ENCODE measurements at regions not wholly inside any gene's neighbourhood (a gene's known extent, or its start where the extent isn't known, plus 50 kb on each side); places are given as distances from the start of the nearest gene placed in this dataset.

GRCh38 chr1:218164111-218164929 is 120.8 kb upstream of the RRP15 start:
- TF ChIP-seq PATZ1 (CRISPR knock-in tag; IDR thresholded peaks at IDR 0.05; ENCODE audit: borderline replicate concordance) (no peak), ESRRG (CRISPR knock-in tag; IDR thresholded peaks at IDR 0.05) (no peak), BACH2 (CRISPR knock-in tag; IDR thresholded peaks at IDR 0.05; ENCODE audit: borderline replicate concordance) (no peak), RARB (CRISPR knock-in tag; IDR thresholded peaks at IDR 0.05) (no peak), PPARA (CRISPR knock-in tag; IDR thresholded peaks at IDR 0.05; ENCODE audit: borderline replicate concordance) (no peak), GLIS3 (CRISPR knock-in tag; IDR thresholded peaks at IDR 0.05) (no peak), ZNF565 (CRISPR knock-in tag; conservative IDR thresholded peaks at IDR 0.05; ENCODE audit: low read depth) (no peak), SNAI2 (CRISPR knock-in tag; IDR thresholded peaks at IDR 0.05) (no peak), TCF4 (CRISPR knock-in tag; IDR thresholded peaks at IDR 0.05; ENCODE audit: borderline replicate concordance) (no peak), ZFP3 (CRISPR knock-in tag; IDR thresholded peaks at IDR 0.05) (no peak), ZFP30 (CRISPR knock-in tag; IDR thresholded peaks at IDR 0.05) (no peak), ARNTL (CRISPR knock-in tag; IDR thresholded peaks at IDR 0.05; ENCODE audit: borderline replicate concordance, low read depth) (no peak), CREB5 (CRISPR knock-in tag; IDR thresholded peaks at IDR 0.05; ENCODE audit: low read depth) (no peak)

All from SK-N-SH treated with all-trans-retinoic acid at 6 μM for 48 hours (cell line).